Cardiac muscle cell (in vitro differentiated cells and primary cell): ENCODE measurements at regions not wholly inside any gene's neighbourhood (a gene's known extent, or its start where the extent isn't known, plus 50 kb on each side); places are given as distances from the start of the nearest gene placed in this dataset.

Experiments used
- DNase-seq, 2 donors: peaks; one replicate each; pipeline versions ENCODE4 v3.0.0 to v3.0.0-alpha.2; 2010 to 2017; ENCODE audit warnings: low read depth in 1 of 2, low spot score in 1 of 2
- H3K27ac ChIP-seq: fragments of 200-600 bp; sonication (generic); 2 replicates; pipeline ENCODE4 v1.5.1; 2016
- H3K27me3 ChIP-seq: fragments of 200-600 bp; sonication (generic); 2 replicates; pipeline ENCODE4 v1.6.0; 2016; ENCODE audit warnings: control low read depth
- H3K36me3 ChIP-seq: fragments of 200-600 bp; sonication (generic); 2 replicates; pipeline ENCODE4 v1.5.1; 2016; ENCODE audit warnings: control low read depth
- H3K4me1 ChIP-seq: fragments of 200-600 bp; sonication (generic); 2 replicates; pipeline ENCODE4 v1.8.1; 2017; ENCODE audit warnings: low read depth, mild to moderate bottlenecking, mixed run types
- H3K4me3 ChIP-seq: fragments of 200-600 bp; sonication (generic); 2 replicates; pipeline ENCODE4 v1.5.1; 2016; ENCODE audit warnings: mild to moderate bottlenecking
- H3K9me3 ChIP-seq: fragments of 200-600 bp; sonication (generic); 2 replicates; pipeline ENCODE4 v1.5.1; 2017; ENCODE audit warnings: low read depth, mild to moderate bottlenecking, control low read depth
- TF ChIP-seq, protein P1 (sequence below): IDR thresholded peaks from 2 replicates; pipeline ENCODE4 v1.5.1; 2012; ENCODE audit warnings: low read depth, mild to moderate bottlenecking, low read length

DNA sequence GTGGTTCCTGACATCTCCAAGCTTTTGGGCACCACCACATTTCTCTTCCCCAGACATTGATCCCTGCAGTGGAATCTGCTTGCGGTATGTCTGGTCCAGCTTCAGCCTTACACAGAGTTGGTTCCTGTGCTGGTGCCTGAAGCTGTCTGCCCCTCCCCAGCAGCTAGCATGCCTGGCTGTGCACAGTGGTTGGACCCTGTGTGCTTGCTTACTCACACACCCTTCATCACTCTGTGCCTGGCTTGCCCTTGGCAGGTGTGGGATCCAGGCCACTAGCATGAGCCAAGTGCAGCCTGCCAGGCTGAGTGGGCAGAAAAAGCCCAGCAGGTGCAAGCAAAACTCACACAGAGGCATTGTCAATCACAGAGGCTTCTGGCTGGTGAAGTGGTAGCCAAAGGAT, 473.8 kb downstream of the ACTRT1 start:
- H3K4me3 ChIP-seq = no peak overlapping the region
- H3K27ac ChIP-seq = no peak overlapping the region
- H3K36me3 ChIP-seq = no peaks in the 10 kb centered on the region
- no peaks in the 10 kb centered on the region for H3K27me3 ChIP-seq
- no peak for DNase-seq
- H3K4me1 ChIP-seq = no peaks in the 10 kb centered on the region
- H3K9me3 ChIP-seq = no peaks in the 10 kb centered on the region
- TF ChIP-seq, protein P1, sequence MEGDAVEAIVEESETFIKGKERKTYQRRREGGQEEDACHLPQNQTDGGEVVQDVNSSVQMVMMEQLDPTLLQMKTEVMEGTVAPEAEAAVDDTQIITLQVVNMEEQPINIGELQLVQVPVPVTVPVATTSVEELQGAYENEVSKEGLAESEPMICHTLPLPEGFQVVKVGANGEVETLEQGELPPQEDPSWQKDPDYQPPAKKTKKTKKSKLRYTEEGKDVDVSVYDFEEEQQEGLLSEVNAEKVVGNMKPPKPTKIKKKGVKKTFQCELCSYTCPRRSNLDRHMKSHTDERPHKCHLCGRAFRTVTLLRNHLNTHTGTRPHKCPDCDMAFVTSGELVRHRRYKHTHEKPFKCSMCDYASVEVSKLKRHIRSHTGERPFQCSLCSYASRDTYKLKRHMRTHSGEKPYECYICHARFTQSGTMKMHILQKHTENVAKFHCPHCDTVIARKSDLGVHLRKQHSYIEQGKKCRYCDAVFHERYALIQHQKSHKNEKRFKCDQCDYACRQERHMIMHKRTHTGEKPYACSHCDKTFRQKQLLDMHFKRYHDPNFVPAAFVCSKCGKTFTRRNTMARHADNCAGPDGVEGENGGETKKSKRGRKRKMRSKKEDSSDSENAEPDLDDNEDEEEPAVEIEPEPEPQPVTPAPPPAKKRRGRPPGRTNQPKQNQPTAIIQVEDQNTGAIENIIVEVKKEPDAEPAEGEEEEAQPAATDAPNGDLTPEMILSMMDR = no peak

DNA sequence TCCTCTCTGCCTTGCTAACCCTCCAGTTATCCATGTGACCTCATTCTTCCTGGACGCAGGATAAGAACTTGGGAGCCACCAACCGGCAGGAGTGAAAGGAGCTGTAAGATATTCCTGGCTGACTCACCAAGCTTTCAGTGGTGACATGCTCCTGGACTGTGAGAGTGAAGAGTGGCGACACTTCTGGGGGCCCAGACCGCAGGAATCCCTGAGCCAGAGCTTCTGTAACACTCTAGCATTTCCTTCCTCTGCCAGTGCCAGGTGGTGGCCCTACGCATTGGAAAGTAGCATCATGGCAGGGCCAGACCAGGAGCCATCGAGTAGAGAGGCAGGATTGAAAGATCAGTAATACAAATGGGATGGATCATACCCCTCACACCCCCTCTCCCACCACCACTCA, 474.3 kb downstream of the ACTRT1 start:
- Histone ChIP-seq H3K4me1 (no peaks in the 10 kb centered on the region), H3K4me3 (no peak overlapping the region), H3K27me3 (no peaks in the 10 kb centered on the region), H3K9me3 (no peaks in the 10 kb centered on the region), H3K27ac (no peak overlapping the region), H3K36me3 (no peaks in the 10 kb centered on the region)
- DNase-seq = no peak
- TF ChIP-seq, protein P1 = no peak

DNA sequence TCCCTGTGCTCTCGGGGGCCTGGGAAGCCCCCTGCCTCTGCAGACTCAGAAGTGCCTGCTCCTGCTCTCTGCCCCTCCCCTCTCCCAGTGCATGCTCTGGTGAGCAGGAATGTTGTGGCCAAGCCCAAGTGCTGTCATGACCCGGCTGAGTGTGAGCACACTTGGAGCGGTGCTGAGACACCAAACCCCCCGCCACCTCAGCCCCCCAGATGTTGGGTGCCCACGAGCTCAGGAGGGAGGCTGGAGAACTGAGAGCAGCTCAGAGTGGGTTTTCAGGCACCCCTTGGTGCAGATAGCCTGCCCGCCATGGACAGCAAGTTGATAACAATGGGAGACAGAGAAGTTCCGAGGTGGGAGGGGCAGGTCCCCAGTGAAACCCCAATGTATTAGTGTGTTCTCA, 477.4 kb downstream of the ACTRT1 start:
- Histone ChIP-seq H3K4me3 (no peak overlapping the region), H3K36me3 (no peaks in the 10 kb centered on the region), H3K27ac (no peak overlapping the region), H3K9me3 (no peaks in the 10 kb centered on the region), H3K27me3 (no peaks in the 10 kb centered on the region), H3K4me1 (no peaks in the 10 kb centered on the region)
- DNase-seq = no peak
- TF ChIP-seq, protein P1 = no peak

DNA sequence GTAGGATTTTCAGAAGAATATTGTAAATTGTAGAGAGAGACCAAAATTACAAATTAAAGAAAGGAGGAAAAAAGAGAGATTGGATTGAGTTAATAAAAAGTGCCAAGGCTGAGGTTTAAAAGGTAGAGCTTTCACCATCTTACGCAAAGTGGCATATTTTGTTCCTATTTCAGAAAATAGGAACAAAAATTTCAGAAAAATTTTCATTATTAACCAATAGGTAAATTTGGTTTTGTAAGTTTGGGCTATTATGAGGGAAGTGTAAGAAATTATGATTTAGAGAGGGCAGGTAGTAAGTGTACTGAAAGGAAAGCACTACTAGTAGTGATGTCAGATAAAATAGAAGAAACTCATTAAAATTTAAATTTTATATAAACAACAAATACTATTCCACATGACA, 479.7 kb downstream of the ACTRT1 start:
- TF ChIP-seq, protein P1 = no peak
- Histone ChIP-seq H3K36me3 (no peaks in the 10 kb centered on the region), H3K27me3 (no peaks in the 10 kb centered on the region), H3K4me3 (no peak overlapping the region), H3K27ac (no peak overlapping the region), H3K4me1 (no peaks in the 10 kb centered on the region), H3K9me3 (no peaks in the 10 kb centered on the region)
- no peak for DNase-seq

DNA sequence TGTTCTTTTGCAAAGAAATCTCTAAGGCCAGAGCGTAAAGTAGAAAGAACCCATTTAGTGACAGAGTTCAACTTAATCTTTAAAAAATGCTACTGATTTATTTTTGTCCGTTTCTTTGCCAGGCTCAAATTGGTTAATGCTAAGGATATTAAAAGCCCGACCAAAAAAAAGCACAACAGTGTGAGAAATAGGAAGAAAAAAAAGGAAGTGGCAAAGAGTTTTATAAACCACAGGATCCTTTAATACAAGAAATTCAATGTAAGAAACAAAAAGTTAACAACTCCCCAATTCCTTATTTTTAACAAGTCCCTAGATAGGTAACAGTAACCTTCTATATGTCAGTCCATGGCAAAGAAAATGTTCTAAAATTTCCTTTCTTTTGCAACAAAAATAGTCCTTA, 480.4 kb downstream of the ACTRT1 start:
- TF ChIP-seq, protein P1 = no peak
- no peak for DNase-seq

DNA sequence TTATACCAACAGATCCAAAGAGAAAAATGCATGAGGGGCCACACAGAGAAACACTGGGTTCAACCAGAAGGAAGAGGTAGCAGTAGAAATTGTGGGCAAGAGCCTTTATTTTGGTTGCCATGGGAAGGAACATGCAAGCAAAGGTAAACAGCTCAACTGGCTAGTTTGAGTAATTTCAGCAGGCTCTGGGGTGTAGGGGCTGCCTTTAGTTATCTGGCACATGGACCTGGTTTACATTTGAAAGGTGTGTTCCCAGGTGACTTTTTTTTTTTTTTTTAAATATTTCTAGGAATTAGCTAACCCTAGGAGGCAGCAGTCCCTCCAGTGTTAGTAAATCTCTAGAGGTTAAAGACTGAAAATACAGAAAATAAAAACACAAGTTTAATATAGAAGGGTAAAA, 481.9 kb downstream of the ACTRT1 start:
- Histone ChIP-seq H3K9me3 (no peaks in the 10 kb centered on the region), H3K27ac (no peak overlapping the region), H3K36me3 (no peaks in the 10 kb centered on the region), H3K4me3 (no peak overlapping the region), H3K4me1 (no peaks in the 10 kb centered on the region), H3K27me3 (no peaks in the 10 kb centered on the region)
- no peak for DNase-seq
- TF ChIP-seq, protein P1 = no peak

More for the DNA sequence above, 480.4 kb downstream of the ACTRT1 start:
- Histone ChIP-seq H3K36me3 (no peaks in the 10 kb centered on the region), H3K4me3 (no peak overlapping the region), H3K4me1 (no peaks in the 10 kb centered on the region), H3K27ac (no peak overlapping the region), H3K27me3 (no peaks in the 10 kb centered on the region), H3K9me3 (no peaks in the 10 kb centered on the region)
